ENCODE measurements at regions not wholly inside any gene's neighbourhood (a gene's known extent, or its start where the extent isn't known, plus 50 kb on each side); places are given as distances from the start of the nearest gene placed in this dataset.

- in situ Hi-C loops (cut with MboI; ENCODE audit: low sequenced_read_pairs in 4 of 4): no loop called here
- TF ChIP-seq, protein P1, sequence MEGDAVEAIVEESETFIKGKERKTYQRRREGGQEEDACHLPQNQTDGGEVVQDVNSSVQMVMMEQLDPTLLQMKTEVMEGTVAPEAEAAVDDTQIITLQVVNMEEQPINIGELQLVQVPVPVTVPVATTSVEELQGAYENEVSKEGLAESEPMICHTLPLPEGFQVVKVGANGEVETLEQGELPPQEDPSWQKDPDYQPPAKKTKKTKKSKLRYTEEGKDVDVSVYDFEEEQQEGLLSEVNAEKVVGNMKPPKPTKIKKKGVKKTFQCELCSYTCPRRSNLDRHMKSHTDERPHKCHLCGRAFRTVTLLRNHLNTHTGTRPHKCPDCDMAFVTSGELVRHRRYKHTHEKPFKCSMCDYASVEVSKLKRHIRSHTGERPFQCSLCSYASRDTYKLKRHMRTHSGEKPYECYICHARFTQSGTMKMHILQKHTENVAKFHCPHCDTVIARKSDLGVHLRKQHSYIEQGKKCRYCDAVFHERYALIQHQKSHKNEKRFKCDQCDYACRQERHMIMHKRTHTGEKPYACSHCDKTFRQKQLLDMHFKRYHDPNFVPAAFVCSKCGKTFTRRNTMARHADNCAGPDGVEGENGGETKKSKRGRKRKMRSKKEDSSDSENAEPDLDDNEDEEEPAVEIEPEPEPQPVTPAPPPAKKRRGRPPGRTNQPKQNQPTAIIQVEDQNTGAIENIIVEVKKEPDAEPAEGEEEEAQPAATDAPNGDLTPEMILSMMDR (IDR thresholded peaks at IDR 0.05 in 4 of 5, conservative IDR thresholded peaks at IDR 0.05 in 1 of 5): no peak
- no peak for TF ChIP-seq POLR2A (IDR thresholded peaks at IDR 0.05)
- Histone ChIP-seq H3K36me3 (no peaks in the 10 kb centered on the region), H3K27me3 (no peaks in the 10 kb centered on the region), H3K4me1 (no peaks in the 10 kb centered on the region), H3K9me3 (no peaks in the 10 kb centered on the region), H3K4me3 (no peak overlapping the region), H3K27ac (no peak overlapping the region)
- DNase-seq: no peak
- intact Hi-C loops (cut with DNase I; ENCODE audit: low total_unique reads): no loop called here
- no peak for ATAC-seq
Observed at GRCh38 chr2:187799601-187800000, 245.4 kb upstream of the TFPI start.

DNA sequence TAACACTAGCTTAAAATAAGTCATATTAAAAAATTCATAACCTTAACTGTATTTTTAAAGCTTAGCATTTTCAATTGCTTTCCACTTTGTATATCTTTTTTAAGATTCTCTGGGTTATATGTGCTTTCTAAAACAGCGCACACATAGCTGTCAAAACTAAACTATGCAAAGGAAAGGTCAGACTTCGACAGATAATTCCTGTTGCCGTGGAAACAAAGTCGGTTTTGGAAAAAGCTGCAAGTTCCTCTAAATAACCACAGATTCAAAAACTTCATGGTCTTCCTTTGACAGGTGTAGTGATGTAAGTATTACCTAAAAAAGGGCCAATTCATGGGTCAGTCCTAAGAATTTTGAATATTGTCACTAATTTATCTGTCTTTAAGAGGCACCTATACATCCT is 249.6 kb upstream of the TFPI start:
- Histone ChIP-seq H3K4me1 (no peaks in the 10 kb centered on the region), H3K9me3 (no peaks in the 10 kb centered on the region), H3K27ac (no peak overlapping the region), H3K27me3 (no peaks in the 10 kb centered on the region), H3K4me3 (no peak overlapping the region), H3K36me3 (no peaks in the 10 kb centered on the region)
- DNase-seq (no peak), ATAC-seq (no peak)
- in situ Hi-C loops (cut with MboI; ENCODE audit: low sequenced_read_pairs in 4 of 4): no loop called here
- intact Hi-C loops (cut with DNase I; ENCODE audit: low total_unique reads): no loop called here
- TF ChIP-seq, protein P1 (IDR thresholded peaks at IDR 0.05 in 4 of 5, conservative IDR thresholded peaks at IDR 0.05 in 1 of 5): no peak
- TF ChIP-seq POLR2A (IDR thresholded peaks at IDR 0.05): no peak

GRCh38 chr2:187815113-187815512 is 260.9 kb upstream of the TFPI start:
- Histone ChIP-seq H3K27ac (no peak overlapping the region), H3K36me3 (no peaks in the 10 kb centered on the region), H3K4me3 (no peak overlapping the region), H3K9me3 (no peaks in the 10 kb centered on the region), H3K27me3 (no peaks in the 10 kb centered on the region), H3K4me1 (no peaks in the 10 kb centered on the region)
- TF ChIP-seq, protein P1 (IDR thresholded peaks at IDR 0.05 in 4 of 5, conservative IDR thresholded peaks at IDR 0.05 in 1 of 5): no peak
- no peak for TF ChIP-seq POLR2A (IDR thresholded peaks at IDR 0.05)
- DNase-seq: no peak
- ATAC-seq: no peak
- in situ Hi-C loops (cut with MboI; ENCODE audit: low sequenced_read_pairs in 4 of 4): no loop called here
- intact Hi-C loops (cut with DNase I; ENCODE audit: low total_unique reads): no loop called here

- no peak for DNase-seq
- Histone ChIP-seq H3K27me3 (no peaks in the 10 kb centered on the region), H3K9me3 (no peaks in the 10 kb centered on the region), H3K36me3 (no peaks in the 10 kb centered on the region), H3K4me1 (no peaks in the 10 kb centered on the region), H3K4me3 (no peak overlapping the region), H3K27ac (no peak overlapping the region)
- intact Hi-C loops (cut with DNase I; ENCODE audit: low total_unique reads) (no loop called here), in situ Hi-C loops (cut with MboI; ENCODE audit: low sequenced_read_pairs in 4 of 4) (no loop called here)
- TF ChIP-seq, protein P1 (IDR thresholded peaks at IDR 0.05 in 4 of 5, conservative IDR thresholded peaks at IDR 0.05 in 1 of 5): no peak
- TF ChIP-seq POLR2A (IDR thresholded peaks at IDR 0.05): no peak
- no peak for ATAC-seq
Observed at GRCh38 chr2:187819624-187820023, 265.4 kb upstream of the TFPI start.

- no peak overlapping the region for H3K27ac ChIP-seq
- H3K4me1 ChIP-seq: no peaks in the 10 kb centered on the region
- TF ChIP-seq, protein P1 (IDR thresholded peaks at IDR 0.05 in 4 of 5, conservative IDR thresholded peaks at IDR 0.05 in 1 of 5): no peak
- no peak for TF ChIP-seq POLR2A (IDR thresholded peaks at IDR 0.05)
- no peak overlapping the region for H3K4me3 ChIP-seq
- in situ Hi-C loops (cut with MboI; ENCODE audit: low sequenced_read_pairs in 4 of 4): loop anchor here in 2 of 4 donors (25.0 kb wide), 3 partner anchors 238 to 338 kb away; no protein-coding TSS in a partner anchor
- H3K27me3 ChIP-seq: no peaks in the 10 kb centered on the region
- ATAC-seq: no peak
- intact Hi-C loops (cut with DNase I; ENCODE audit: low total_unique reads): no loop called here
- no peak for DNase-seq
- H3K36me3 ChIP-seq: no peaks in the 10 kb centered on the region
- H3K9me3 ChIP-seq: no peaks in the 10 kb centered on the region
Observed at GRCh38 chr2:187825108-187825507, 270.9 kb upstream of the TFPI start.

Measured in gastrocnemius medialis (tissue), 4 donors.